ENCODE measurements at regions not wholly inside any gene's neighbourhood (a gene's known extent, or its start where the extent isn't known, plus 50 kb on each side); places are given as distances from the start of the nearest gene placed in this dataset.
A peak's percentile ranks its signal among the peaks of the same experiment; 100 is the strongest.

DNA sequence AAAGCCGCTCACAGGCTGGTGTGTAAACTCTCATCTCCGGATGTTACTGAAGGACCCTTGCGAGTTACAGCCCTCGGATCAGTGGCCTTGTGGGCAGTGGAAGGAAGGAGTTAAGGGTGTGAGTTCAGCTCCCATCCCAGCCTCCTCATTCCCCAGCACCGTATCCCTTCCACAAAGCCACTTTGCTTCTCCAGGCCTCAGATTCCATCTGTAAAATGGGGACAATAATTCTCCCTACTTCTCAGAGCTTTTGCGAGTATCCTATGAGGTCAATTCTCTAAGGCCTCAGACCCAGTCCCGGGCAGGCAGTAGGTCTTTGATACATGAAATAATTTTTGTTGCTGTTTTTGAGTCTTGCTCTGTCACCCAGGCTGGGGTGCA lies 141.3 kb downstream of the C9orf50 start:
- H3K27me3 Mint-ChIP-seq (ENCODE audit: low read depth), result no peaks in the 10 kb centered on the region
- H3K4me3 Mint-ChIP-seq (ENCODE audit: low read depth), result no peak overlapping the region
- H3K9me3 Mint-ChIP-seq, result no peaks in the 10 kb centered on the region
- H3K27ac Mint-ChIP-seq, result no peak overlapping the region
- peaks cover 8% of the 10 kb centered on the region for H3K4me1 Mint-ChIP-seq (ENCODE audit: low read depth)
- no peak for DNase-seq (ENCODE audit: low spot score)
- intact Hi-C loops (cut with micrococcal nuclease), result loop anchor here (1.0 to 10.0 kb wide), 2 partner anchors 32 to 145 kb away; partner anchors contain the start of genes C9orf50 and NTMT1
- H3K36me3 Mint-ChIP-seq (ENCODE audit: low read depth), result no peaks in the 10 kb centered on the region

DNA sequence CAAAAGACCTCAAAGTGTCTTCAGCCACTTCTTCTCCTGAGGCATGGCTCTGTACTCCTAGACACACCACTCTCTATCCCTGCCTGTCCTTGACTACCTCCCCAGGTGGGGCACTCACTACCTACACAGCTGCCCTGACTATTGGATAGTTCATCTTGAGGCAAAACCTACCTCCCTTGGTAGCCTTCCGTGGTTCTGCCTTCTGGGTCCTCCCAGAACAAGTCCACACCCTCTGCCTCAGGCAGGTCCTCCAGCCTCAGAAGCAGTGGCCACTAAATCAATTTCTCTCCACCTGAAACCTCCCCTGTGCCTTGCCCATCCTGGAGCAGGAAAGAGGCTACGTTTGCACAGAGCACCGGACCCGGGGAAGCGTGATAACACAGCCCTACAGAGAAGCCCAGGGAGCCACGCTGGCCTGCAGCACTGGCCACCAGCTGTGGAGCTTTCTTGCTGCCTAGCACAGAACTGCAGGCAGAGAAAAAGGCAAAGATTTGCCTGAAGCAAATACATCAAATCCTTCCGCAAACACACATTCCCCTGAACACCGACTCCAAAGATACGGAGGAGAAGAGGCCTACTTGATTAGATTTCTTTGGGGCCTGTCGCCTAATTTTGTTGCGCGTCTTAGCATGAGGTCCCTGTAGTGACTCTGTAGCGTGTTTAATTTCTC lies 141.8 kb downstream of the C9orf50 start:
- no peak overlapping the region for H3K4me3 Mint-ChIP-seq (ENCODE audit: low read depth)
- H3K36me3 Mint-ChIP-seq (ENCODE audit: low read depth), result no peaks in the 10 kb centered on the region
- no peak overlapping the region for H3K27ac Mint-ChIP-seq
- intact Hi-C loops (cut with micrococcal nuclease), result no loop called here
- DNase-seq (ENCODE audit: low spot score), result no peak
- H3K9me3 Mint-ChIP-seq, result no peaks in the 10 kb centered on the region
- peaks cover 4% of the 10 kb centered on the region for H3K4me1 Mint-ChIP-seq (ENCODE audit: low read depth)
- H3K27me3 Mint-ChIP-seq (ENCODE audit: low read depth), result no peaks in the 10 kb centered on the region

DNA sequence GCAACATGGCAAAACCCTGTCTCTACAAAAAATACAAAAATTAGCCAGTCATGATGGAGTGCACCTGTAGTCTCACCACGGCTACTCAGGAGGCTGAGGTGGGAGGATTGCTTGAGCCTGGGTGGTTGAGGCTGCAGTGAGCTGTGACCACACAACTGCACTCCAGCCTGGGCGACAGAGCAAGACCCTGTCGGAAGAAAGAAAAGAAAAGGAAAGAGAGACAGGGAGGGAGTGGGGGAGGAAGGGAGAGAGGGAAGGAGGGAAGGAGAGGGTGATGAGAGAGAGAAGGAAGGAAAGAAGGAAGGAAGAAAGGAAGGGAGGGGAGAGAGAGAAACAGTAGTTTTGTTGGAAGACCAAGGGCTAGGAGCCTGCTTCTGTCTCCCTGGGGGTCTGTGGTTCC lies 142.4 kb downstream of the C9orf50 start:
- Mint-ChIP-seq H3K27ac (no peak overlapping the region), H3K4me1 (ENCODE audit: low read depth) (peaks cover 2% of the 10 kb centered on the region), H3K27me3 (ENCODE audit: low read depth) (peaks cover 1% of the 10 kb centered on the region), H3K36me3 (ENCODE audit: low read depth) (no peaks in the 10 kb centered on the region), H3K9me3 (no peaks in the 10 kb centered on the region), H3K4me3 (ENCODE audit: low read depth) (no peak overlapping the region)
- no peak for DNase-seq (ENCODE audit: low spot score)
- intact Hi-C loops (cut with micrococcal nuclease), result no loop called here

DNA sequence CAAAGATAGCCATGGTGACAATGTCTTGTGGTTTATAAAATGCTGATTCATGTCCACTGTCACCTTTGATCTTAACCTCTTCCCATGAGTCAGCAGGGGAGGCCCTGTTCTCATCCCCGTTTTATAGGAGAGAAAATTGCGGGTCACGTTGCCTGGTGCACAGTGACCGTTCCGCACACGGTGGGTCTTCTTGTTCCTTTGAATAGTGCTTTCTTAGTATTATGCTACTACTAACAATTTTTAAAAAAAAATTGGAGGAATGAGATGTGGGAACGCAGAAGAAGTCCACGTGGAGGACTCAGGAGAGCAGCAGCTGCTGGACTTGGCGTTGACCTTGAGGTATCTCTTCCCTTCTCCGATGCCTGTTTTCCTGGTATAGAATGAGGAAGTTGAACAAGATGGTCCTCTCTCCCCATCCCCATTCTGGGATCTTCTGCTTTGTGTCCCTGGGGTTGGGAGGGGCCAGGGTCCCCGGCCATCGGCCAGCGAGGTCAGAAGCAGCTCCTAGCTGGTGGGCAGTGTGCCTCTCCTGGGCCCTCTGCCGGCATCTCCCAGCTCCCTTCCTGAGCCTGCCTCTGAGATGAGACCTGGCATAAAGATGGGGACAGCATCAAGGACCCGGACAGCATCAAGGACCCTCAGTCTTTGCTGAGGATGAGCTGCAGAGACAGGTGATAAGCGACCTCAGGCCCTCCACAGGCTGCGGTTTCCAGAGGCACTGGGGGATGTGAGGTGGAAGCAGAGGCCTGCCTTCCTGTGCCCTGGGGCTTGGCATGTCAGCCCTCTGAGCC lies 143.9 kb downstream of the C9orf50 start:
- H3K27ac Mint-ChIP-seq, result no peak overlapping the region
- DNase-seq (ENCODE audit: low spot score), result no peak
- H3K4me1 Mint-ChIP-seq (ENCODE audit: low read depth), result peaks cover 2% of the 10 kb centered on the region
- no peaks in the 10 kb centered on the region for H3K36me3 Mint-ChIP-seq (ENCODE audit: low read depth)
- peaks cover 1% of the 10 kb centered on the region for H3K27me3 Mint-ChIP-seq (ENCODE audit: low read depth)
- no peak overlapping the region for H3K4me3 Mint-ChIP-seq (ENCODE audit: low read depth)
- H3K9me3 Mint-ChIP-seq, result no peaks in the 10 kb centered on the region
- intact Hi-C loops (cut with micrococcal nuclease), result no loop called here

DNA sequence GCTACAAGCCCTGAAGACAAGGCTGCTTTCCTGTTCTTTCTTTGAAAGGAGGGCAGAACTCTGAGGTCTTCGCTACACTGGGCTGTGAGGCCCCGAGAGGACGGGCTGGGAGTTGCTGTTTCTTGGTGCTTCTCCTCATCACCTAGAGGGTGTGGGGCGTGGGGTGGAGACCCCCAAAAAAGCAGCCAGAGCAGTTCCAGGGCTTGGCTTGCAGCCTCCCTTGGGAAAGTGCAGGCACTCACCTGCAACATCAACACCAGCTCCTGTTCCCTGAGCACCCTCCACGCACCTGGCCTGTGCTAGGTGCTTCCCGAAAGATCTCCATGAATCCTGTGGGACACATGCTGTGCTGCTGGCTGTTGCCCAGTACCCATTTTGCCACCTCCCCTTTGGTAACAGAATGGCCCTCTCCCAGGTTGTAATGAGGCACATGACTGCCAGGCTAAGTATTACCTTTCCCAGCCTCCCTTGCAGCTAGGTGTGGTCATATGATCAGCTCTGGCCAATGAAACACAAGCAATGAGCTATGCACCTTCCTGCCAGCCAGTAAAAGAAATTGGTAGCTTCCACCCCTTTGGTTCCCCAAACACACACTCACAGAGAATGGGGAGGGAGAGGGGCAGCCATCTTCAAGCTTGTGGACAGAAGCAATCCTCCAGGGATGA lies 146.0 kb downstream of the C9orf50 start:
- Mint-ChIP-seq H3K4me3 (ENCODE audit: low read depth) (no peak overlapping the region), H3K36me3 (ENCODE audit: low read depth) (no peaks in the 10 kb centered on the region), H3K9me3 (no peaks in the 10 kb centered on the region), H3K27ac (no peak overlapping the region), H3K4me1 (ENCODE audit: low read depth) (peaks cover 8% of the 10 kb centered on the region), H3K27me3 (ENCODE audit: low read depth) (peaks cover 1% of the 10 kb centered on the region)
- intact Hi-C loops (cut with micrococcal nuclease), result no loop called here
- no peak for DNase-seq (ENCODE audit: low spot score)

DNA sequence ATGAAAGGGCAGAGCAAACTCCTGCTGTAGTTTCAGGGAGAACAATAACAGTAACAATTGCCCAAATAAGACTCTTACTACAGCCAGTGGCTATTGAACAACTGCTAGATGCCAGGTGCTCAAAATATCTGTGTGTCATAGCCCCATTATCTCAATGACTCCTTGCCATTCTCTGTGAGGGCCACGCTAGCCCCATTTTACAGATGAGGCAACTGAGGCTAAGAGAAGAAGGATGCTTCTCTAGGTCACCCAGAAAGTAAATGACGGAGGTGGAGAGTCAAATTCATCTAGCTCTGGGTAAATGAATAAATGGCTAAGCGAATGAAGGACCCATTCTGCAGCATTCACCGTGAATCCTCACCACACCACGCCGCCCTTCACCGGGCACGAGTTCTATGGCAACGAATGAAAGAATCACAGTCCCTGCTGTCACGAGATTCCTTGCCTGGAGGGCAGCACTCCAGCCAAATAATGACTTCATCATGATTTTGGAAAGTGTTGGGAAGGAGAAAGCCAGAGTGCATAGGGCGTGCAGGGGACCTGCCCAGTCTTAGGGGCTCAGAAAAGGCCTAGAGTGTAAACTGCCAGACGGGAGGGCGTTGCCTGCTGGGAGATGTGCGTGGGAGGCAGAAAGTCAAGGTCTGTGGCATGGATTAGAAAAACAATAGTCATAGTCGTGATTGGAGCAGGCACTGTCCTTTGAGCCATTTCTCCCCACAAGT lies 147.2 kb downstream of the C9orf50 start:
- intact Hi-C loops (cut with micrococcal nuclease), result no loop called here
- H3K27ac Mint-ChIP-seq, result peak overlapping the region; percentile 23

DNA sequence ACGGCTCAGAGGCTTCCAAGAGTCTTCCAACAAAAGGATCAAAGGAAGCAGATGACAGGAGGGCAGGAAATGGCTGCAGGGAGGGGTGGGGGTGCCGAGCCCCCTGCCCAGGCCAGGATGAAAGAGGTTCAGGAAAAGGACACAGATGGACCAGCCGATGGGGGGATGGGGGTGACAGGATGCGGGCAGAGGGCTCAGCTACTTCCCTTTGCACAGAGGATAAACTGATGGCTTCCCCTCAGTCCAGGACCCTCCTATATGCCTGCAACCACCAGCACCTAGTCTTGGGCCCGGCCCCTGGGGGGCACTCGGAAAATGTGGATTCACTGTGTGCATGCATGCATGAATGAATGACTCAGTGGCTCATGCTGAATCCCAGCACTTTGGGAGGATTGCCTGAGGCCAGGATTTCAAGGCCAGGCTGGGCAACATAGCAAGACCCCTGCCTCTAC lies 148.2 kb downstream of the C9orf50 start:
- Mint-ChIP-seq H3K4me1 (ENCODE audit: low read depth) (peaks cover 8% of the 10 kb centered on the region), H3K36me3 (ENCODE audit: low read depth) (no peaks in the 10 kb centered on the region), H3K27me3 (ENCODE audit: low read depth) (peaks cover 1% of the 10 kb centered on the region), H3K27ac (no peak overlapping the region), H3K9me3 (no peaks in the 10 kb centered on the region), H3K4me3 (ENCODE audit: low read depth) (no peak overlapping the region)
- DNase-seq (ENCODE audit: low spot score), result no peak
- intact Hi-C loops (cut with micrococcal nuclease), result no loop called here

More for the DNA sequence above, 147.2 kb downstream of the C9orf50 start:
- Mint-ChIP-seq H3K36me3 (ENCODE audit: low read depth) (no peaks in the 10 kb centered on the region), H3K9me3 (no peaks in the 10 kb centered on the region), H3K27me3 (ENCODE audit: low read depth) (peaks cover 1% of the 10 kb centered on the region), H3K4me3 (ENCODE audit: low read depth) (no peak overlapping the region), H3K4me1 (ENCODE audit: low read depth) (peaks cover 8% of the 10 kb centered on the region)
- DNase-seq (ENCODE audit: low spot score), result no peak

DNA sequence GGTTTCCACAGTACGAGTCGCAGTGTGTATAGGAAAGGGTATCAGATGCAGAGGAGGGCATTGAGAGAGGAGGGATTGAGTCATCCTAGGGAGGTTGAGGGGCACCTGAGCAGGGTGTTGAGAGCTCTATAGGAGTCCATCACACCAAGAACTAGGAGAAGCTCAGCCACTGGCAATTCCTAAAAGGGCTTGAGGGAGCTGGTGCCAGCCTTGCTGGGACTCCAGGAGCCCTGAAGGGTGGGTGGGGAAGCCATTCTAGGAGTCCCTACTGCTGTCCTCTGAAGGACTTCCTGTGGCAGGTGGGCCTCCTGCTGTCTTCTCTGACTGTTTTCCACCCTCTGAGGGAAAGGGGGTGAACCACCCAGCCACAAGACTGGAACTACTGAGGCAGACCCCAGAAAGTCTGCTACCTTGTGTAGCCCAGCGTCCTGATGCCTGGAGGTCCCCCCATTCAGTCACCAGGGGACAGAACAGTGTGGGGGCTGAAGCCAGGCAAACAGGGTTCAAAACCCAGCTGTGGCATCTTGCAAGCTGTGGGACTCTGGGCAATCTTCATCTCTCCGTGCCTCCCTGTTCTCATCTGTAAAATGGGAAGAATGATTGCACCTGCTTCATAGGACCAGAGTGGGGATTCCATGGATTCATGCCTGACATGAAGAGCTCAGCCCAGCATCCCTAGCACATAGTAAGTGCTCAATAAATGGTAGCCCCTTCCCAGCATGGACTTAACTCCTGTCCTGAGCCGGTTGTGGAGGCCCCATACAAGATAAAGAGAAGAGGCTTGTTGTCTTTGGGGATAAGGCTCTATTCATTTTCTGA lies 149.5 kb downstream of the C9orf50 start:
- Mint-ChIP-seq H3K27ac (peak overlapping the region; percentile 50), H3K4me1 (ENCODE audit: low read depth) (peaks cover 6% of the 10 kb centered on the region), H3K27me3 (ENCODE audit: low read depth) (peaks cover 1% of the 10 kb centered on the region), H3K4me3 (ENCODE audit: low read depth) (no peak overlapping the region), H3K9me3 (no peaks in the 10 kb centered on the region), H3K36me3 (ENCODE audit: low read depth) (no peaks in the 10 kb centered on the region)
- no peak for DNase-seq (ENCODE audit: low spot score)
- intact Hi-C loops (cut with micrococcal nuclease), result no loop called here

DNA sequence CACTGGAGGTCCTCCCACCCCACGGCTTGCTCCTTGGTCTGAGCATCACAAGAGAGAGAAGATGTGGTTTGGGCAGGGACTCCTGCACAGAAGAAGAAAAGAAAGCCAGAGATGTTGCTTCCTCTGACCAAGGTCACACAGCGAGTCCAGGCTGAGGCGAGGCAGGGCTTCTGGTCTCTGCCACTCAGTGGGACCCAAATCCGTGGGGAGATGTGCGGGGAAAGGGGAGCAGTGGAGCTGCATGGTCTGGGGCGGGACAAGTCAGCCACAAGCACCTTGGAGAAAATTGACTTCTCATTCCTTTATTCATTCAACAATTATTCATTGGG lies 150.9 kb downstream of the C9orf50 start:
- intact Hi-C loops (cut with micrococcal nuclease), result no loop called here
- H3K27me3 Mint-ChIP-seq (ENCODE audit: low read depth), result peaks cover 1% of the 10 kb centered on the region
- H3K4me3 Mint-ChIP-seq (ENCODE audit: low read depth), result no peak overlapping the region
- no peak for DNase-seq (ENCODE audit: low spot score)
- H3K36me3 Mint-ChIP-seq (ENCODE audit: low read depth), result no peaks in the 10 kb centered on the region
- H3K4me1 Mint-ChIP-seq (ENCODE audit: low read depth), result peaks cover 18% of the 10 kb centered on the region
- H3K9me3 Mint-ChIP-seq, result no peaks in the 10 kb centered on the region
- H3K27ac Mint-ChIP-seq, result no peak overlapping the region

DNA sequence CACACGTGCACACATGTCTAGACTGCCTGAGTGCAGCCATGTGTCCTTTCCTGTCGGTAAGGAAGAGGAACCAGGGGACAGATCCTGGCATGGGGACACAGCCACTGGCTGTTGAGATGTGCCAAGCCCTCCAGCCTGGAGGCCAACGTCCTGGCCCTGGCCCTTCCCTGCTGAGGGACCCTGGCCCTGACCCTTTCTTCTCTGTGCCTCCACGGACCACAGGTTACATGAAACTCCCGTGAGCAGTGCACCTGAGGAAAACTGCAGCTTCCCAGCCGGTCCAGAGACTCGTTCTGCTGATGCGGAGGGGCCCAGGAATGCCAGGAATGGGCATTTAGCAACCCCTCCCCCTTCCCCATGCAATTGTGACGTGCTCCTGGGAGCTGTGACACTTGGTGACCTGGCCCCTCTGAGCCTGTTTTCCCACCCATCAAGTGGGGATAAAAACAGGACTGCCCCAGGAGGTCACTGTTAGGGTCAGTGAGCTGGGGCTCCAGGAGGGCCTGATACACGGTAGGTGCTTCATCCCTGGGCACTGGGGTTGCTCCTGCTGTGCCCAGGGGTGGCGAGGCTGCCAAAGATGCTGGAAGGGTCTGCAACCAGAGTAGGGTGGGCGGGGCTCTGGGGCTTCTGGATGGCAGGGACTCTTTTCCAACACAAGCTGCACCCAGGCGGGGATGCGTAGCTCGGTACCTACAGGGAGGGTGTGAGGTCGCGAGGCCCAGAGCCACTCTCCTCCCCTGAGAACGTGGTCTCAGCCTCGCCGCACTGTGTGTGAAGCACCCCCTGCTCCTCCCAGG lies 151.5 kb downstream of the C9orf50 start:
- no peak overlapping the region for H3K27ac Mint-ChIP-seq
- H3K4me3 Mint-ChIP-seq (ENCODE audit: low read depth), result no peak overlapping the region

DNA sequence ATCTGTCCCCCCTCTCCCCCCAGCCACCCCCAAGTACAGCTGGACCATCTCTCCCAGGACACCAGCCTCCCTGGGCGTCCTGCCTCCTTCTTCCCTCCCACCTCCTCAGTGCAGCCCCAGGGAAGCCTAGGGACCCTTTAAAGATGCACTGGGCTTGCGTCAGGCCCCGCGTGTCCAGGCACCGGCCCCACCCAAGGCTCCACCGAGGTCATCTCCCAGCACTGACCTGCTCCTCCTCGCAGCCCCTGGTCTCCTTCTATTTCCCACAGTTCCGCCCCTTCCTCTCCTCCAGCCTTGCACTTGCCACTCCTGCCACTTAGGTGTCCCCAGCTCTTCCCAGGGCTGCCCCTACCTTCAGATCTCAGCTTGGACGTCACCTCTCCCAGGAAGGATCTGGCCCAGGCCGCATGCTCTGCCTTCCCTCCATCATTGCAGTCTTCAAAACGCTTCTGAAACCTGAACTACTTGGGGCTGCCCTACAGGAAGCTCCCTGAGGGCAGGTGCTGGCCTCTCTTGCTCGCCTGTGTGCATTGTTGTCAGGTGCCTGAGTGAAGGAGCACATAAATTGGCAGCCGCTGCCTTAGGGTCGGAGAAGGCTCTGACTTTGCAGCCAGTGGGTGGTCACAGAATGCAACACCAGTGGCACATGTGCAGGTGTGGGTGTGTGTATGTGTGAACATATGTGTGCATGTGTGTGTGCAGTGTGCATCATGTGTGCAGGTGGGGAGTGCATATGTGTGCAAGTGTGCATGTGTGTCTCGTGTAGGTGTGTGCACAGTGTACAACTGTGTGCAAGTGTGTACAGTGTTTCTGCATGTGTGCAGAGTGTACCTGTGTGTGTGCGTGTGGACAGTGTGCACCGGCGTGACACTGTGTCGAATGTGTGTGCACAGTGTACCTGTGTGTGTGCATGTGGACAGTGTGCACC lies 152.9 kb downstream of the C9orf50 start:
- no peak overlapping the region for H3K4me3 Mint-ChIP-seq (ENCODE audit: low read depth)
- H3K27ac Mint-ChIP-seq, result no peak overlapping the region
- peaks cover 18% of the 10 kb centered on the region for H3K4me1 Mint-ChIP-seq (ENCODE audit: low read depth)
- no peak for DNase-seq (ENCODE audit: low spot score)
- no peaks in the 10 kb centered on the region for H3K36me3 Mint-ChIP-seq (ENCODE audit: low read depth)
- H3K27me3 Mint-ChIP-seq (ENCODE audit: low read depth), result no peaks in the 10 kb centered on the region
- intact Hi-C loops (cut with micrococcal nuclease), result no loop called here
- H3K9me3 Mint-ChIP-seq, result no peaks in the 10 kb centered on the region

More for the DNA sequence above, 151.5 kb downstream of the C9orf50 start:
- peaks cover 1% of the 10 kb centered on the region for H3K27me3 Mint-ChIP-seq (ENCODE audit: low read depth)
- intact Hi-C loops (cut with micrococcal nuclease), result no loop called here
- H3K9me3 Mint-ChIP-seq, result no peaks in the 10 kb centered on the region
- no peaks in the 10 kb centered on the region for H3K36me3 Mint-ChIP-seq (ENCODE audit: low read depth)
- no peak for DNase-seq (ENCODE audit: low spot score)
- H3K4me1 Mint-ChIP-seq (ENCODE audit: low read depth), result peaks cover 18% of the 10 kb centered on the region

Measured in activated T-helper 2 cell treated with anti-CD3 and anti-CD28 coated beads, Interferon-gamma antibody, Interleukin-2, Interleukin-4, amounts not matched to agents 10 μg/mL and 5 μg/mL and 100 μg/mL, durations not matched to agents 14 hours and 24 hours and 36 hours (primary cell).